ENCODE measurements at regions not wholly inside any gene's neighbourhood (a gene's known extent, or its start where the extent isn't known, plus 50 kb on each side); places are given as distances from the start of the nearest gene placed in this dataset.

GRCh38 chr9:1300941-1301340, 250.8 kb downstream of the DMRT2 start:
- Histone ChIP-seq H3K4ac (ENCODE audit: low read length) (no peak overlapping the region), H3K23ac (ENCODE audit: low read depth, low read length, poor library complexity) (no peak overlapping the region), H3K4me3 (ENCODE audit: low read length in 2 of 2) (no peak overlapping the region), H2BK5ac (ENCODE audit: low read length) (no peak overlapping the region), H2BK12ac (ENCODE audit: low read length) (no peak overlapping the region), H3K27me3 (ENCODE audit: control insufficient read depth in 3 of 3, insufficient read depth in 3 of 3, low read depth in 1 of 3, low read length in 3 of 3) (no peaks in the 10 kb centered on the region), H3K79me1 (ENCODE audit: low read depth, low read length) (no peaks in the 10 kb centered on the region), H3K14ac (ENCODE audit: low read length) (no peak overlapping the region), H3K36me3 (replicated peaks in 1 of 2; ENCODE audit: control insufficient read depth in 2 of 2, insufficient read depth in 2 of 2, low read length in 2 of 2) (no peaks in the 10 kb centered on the region), H2BK120ac (ENCODE audit: low read depth, low read length) (no peak overlapping the region), H3K27ac (replicated peaks; ENCODE audit: low read length) (no peak overlapping the region), H2AK5ac (ENCODE audit: low read depth, low read length) (no peak overlapping the region), H4K91ac (ENCODE audit: low read depth, low read length, poor library complexity) (no peak overlapping the region), H3K18ac (ENCODE audit: low read length) (no peak overlapping the region), H3K4me2 (ENCODE audit: insufficient read depth, low read length, poor library complexity, severe bottlenecking) (no peak overlapping the region), H3K9ac (ENCODE audit: low read depth, low read length, poor library complexity) (no peak overlapping the region), H2BK15ac (ENCODE audit: low read length) (no peak overlapping the region), H3K4me1 (ENCODE audit: control insufficient read depth in 2 of 2, insufficient read depth in 1 of 2, low read depth in 1 of 2, low read length in 2 of 2) (no peaks in the 10 kb centered on the region), H4K8ac (ENCODE audit: low read depth, low read length) (no peak overlapping the region), H2AFZ (ENCODE audit: low read length) (no peak overlapping the region), H3K9me3 (replicated peaks in 1 of 2; ENCODE audit: control insufficient read depth in 2 of 2, insufficient read depth in 1 of 2, low read depth in 1 of 2, low read length in 2 of 2) (no peaks in the 10 kb centered on the region)
- no CpG with 5 or more reads among the region's 1 CpG for WGBS, 2 donors (ENCODE audit: extremely low coverage in 2 of 2, insufficient read length in 2 of 2, insufficient replicate concordance in 1 of 2)
- no peak for DNase-seq (ENCODE audit: low spot score)

- Histone ChIP-seq H2AK5ac (ENCODE audit: low read depth, low read length) (no peak overlapping the region), H2BK15ac (ENCODE audit: low read length) (no peak overlapping the region), H3K36me3 (replicated peaks in 1 of 2; ENCODE audit: control insufficient read depth in 2 of 2, insufficient read depth in 2 of 2, low read length in 2 of 2) (no peaks in the 10 kb centered on the region), H4K8ac (ENCODE audit: low read depth, low read length) (no peak overlapping the region), H3K4me2 (ENCODE audit: insufficient read depth, low read length, poor library complexity, severe bottlenecking) (no peak overlapping the region), H3K4me1 (ENCODE audit: control insufficient read depth in 2 of 2, insufficient read depth in 1 of 2, low read depth in 1 of 2, low read length in 2 of 2) (no peaks in the 10 kb centered on the region), H2BK120ac (ENCODE audit: low read depth, low read length) (no peak overlapping the region), H3K14ac (ENCODE audit: low read length) (no peak overlapping the region), H4K91ac (ENCODE audit: low read depth, low read length, poor library complexity) (no peak overlapping the region), H2AFZ (ENCODE audit: low read length) (no peak overlapping the region), H2BK12ac (ENCODE audit: low read length) (no peak overlapping the region), H3K23ac (ENCODE audit: low read depth, low read length, poor library complexity) (no peak overlapping the region), H3K4me3 (ENCODE audit: low read length in 2 of 2) (no peak overlapping the region), H3K27ac (replicated peaks; ENCODE audit: low read length) (no peak overlapping the region), H3K18ac (ENCODE audit: low read length) (no peak overlapping the region), H3K9me3 (replicated peaks in 1 of 2; ENCODE audit: control insufficient read depth in 2 of 2, insufficient read depth in 1 of 2, low read depth in 1 of 2, low read length in 2 of 2) (no peaks in the 10 kb centered on the region), H2BK5ac (ENCODE audit: low read length) (no peak overlapping the region), H3K4ac (ENCODE audit: low read length) (no peak overlapping the region), H3K79me1 (ENCODE audit: low read depth, low read length) (no peaks in the 10 kb centered on the region), H3K27me3 (ENCODE audit: control insufficient read depth in 3 of 3, insufficient read depth in 3 of 3, low read depth in 1 of 3, low read length in 3 of 3) (no peaks in the 10 kb centered on the region), H3K9ac (ENCODE audit: low read depth, low read length, poor library complexity) (no peak overlapping the region)
- no peak for DNase-seq (ENCODE audit: low spot score)
- no CpG with 5 or more reads among the region's 3 CpGs for WGBS, 2 donors (ENCODE audit: extremely low coverage in 2 of 2, insufficient read length in 2 of 2, insufficient replicate concordance in 1 of 2)
These were observed 253.8 kb downstream of the DMRT2 start for GRCh38 chr9:1303932-1304331.

GRCh38 chr9:1311462-1312042, 261.4 kb downstream of the DMRT2 start:
- no peak overlapping the region for H3K14ac ChIP-seq (ENCODE audit: low read length)
- H2BK12ac ChIP-seq (ENCODE audit: low read length): no peak overlapping the region
- H2AFZ ChIP-seq (ENCODE audit: low read length): no peak overlapping the region
- no peaks in the 10 kb centered on the region for H3K27me3 ChIP-seq (ENCODE audit: control insufficient read depth in 3 of 3, insufficient read depth in 3 of 3, low read depth in 1 of 3, low read length in 3 of 3)
- H2BK15ac ChIP-seq (ENCODE audit: low read length): no peak overlapping the region
- H3K18ac ChIP-seq (ENCODE audit: low read length): no peak overlapping the region
- H3K4me1 ChIP-seq (ENCODE audit: control insufficient read depth in 2 of 2, insufficient read depth in 1 of 2, low read depth in 1 of 2, low read length in 2 of 2): no peaks in the 10 kb centered on the region
- no peak overlapping the region for H3K27ac ChIP-seq (replicated peaks; ENCODE audit: low read length)
- peak overlapping the region in 1 of 2 donors; percentile 54 for H3K4me3 ChIP-seq (ENCODE audit: low read length in 2 of 2)
- H3K4ac ChIP-seq (ENCODE audit: low read length): no peak overlapping the region
- H2BK120ac ChIP-seq (ENCODE audit: low read depth, low read length): no peak overlapping the region
- H3K9me3 ChIP-seq (replicated peaks in 1 of 2; ENCODE audit: control insufficient read depth in 2 of 2, insufficient read depth in 1 of 2, low read depth in 1 of 2, low read length in 2 of 2): no peaks in the 10 kb centered on the region
- H3K23ac ChIP-seq (ENCODE audit: low read depth, low read length, poor library complexity): no peak overlapping the region
- no peak overlapping the region for H3K9ac ChIP-seq (ENCODE audit: low read depth, low read length, poor library complexity)
- no peak overlapping the region for H4K8ac ChIP-seq (ENCODE audit: low read depth, low read length)
- no peak overlapping the region for H2BK5ac ChIP-seq (ENCODE audit: low read length)
- DNase-seq (ENCODE audit: low spot score): no peak
- H3K79me1 ChIP-seq (ENCODE audit: low read depth, low read length): no peaks in the 10 kb centered on the region
- H4K91ac ChIP-seq (ENCODE audit: low read depth, low read length, poor library complexity): no peak overlapping the region
- no CpG with 5 or more reads among the region's 2 CpGs for WGBS, 2 donors (ENCODE audit: extremely low coverage in 2 of 2, insufficient read length in 2 of 2, insufficient replicate concordance in 1 of 2)
- H3K4me2 ChIP-seq (ENCODE audit: insufficient read depth, low read length, poor library complexity, severe bottlenecking): no peak overlapping the region
- no peaks in the 10 kb centered on the region for H3K36me3 ChIP-seq (replicated peaks in 1 of 2; ENCODE audit: control insufficient read depth in 2 of 2, insufficient read depth in 2 of 2, low read length in 2 of 2)
- H2AK5ac ChIP-seq (ENCODE audit: low read depth, low read length): no peak overlapping the region

GRCh38 chr9:1319436-1319835, 269.3 kb downstream of the DMRT2 start:
- Histone ChIP-seq H3K9me3 (replicated peaks in 1 of 2; ENCODE audit: control insufficient read depth in 2 of 2, insufficient read depth in 1 of 2, low read depth in 1 of 2, low read length in 2 of 2) (no peaks in the 10 kb centered on the region), H4K91ac (ENCODE audit: low read depth, low read length, poor library complexity) (no peak overlapping the region), H2BK120ac (ENCODE audit: low read depth, low read length) (no peak overlapping the region), H3K4me2 (ENCODE audit: insufficient read depth, low read length, poor library complexity, severe bottlenecking) (no peak overlapping the region), H3K36me3 (replicated peaks in 1 of 2; ENCODE audit: control insufficient read depth in 2 of 2, insufficient read depth in 2 of 2, low read length in 2 of 2) (no peaks in the 10 kb centered on the region), H2AFZ (ENCODE audit: low read length) (no peak overlapping the region), H4K8ac (ENCODE audit: low read depth, low read length) (no peak overlapping the region), H2BK15ac (ENCODE audit: low read length) (no peak overlapping the region), H2AK5ac (ENCODE audit: low read depth, low read length) (no peak overlapping the region), H3K4ac (ENCODE audit: low read length) (no peak overlapping the region), H3K27ac (replicated peaks; ENCODE audit: low read length) (no peak overlapping the region), H3K18ac (ENCODE audit: low read length) (no peak overlapping the region), H3K9ac (ENCODE audit: low read depth, low read length, poor library complexity) (no peak overlapping the region), H3K4me3 (ENCODE audit: low read length in 2 of 2) (no peak overlapping the region), H3K27me3 (ENCODE audit: control insufficient read depth in 3 of 3, insufficient read depth in 3 of 3, low read depth in 1 of 3, low read length in 3 of 3) (peaks cover 0 to 15% (median 0%) of the 10 kb centered on the region in 3 experiments), H3K4me1 (ENCODE audit: control insufficient read depth in 2 of 2, insufficient read depth in 1 of 2, low read depth in 1 of 2, low read length in 2 of 2) (peaks cover 0 to 9% of the 10 kb centered on the region in 2 donors), H3K23ac (ENCODE audit: low read depth, low read length, poor library complexity) (no peak overlapping the region), H2BK12ac (ENCODE audit: low read length) (no peak overlapping the region), H3K79me1 (ENCODE audit: low read depth, low read length) (no peaks in the 10 kb centered on the region), H3K14ac (ENCODE audit: low read length) (no peak overlapping the region), H2BK5ac (ENCODE audit: low read length) (no peak overlapping the region)
- WGBS, 2 donors (ENCODE audit: extremely low coverage in 2 of 2, insufficient read length in 2 of 2, insufficient replicate concordance in 1 of 2): no CpG with 5 or more reads among the region's 4 CpGs
- DNase-seq (ENCODE audit: low spot score): no peak

All from neuronal stem cell (in vitro differentiated cells).